Thoracic aorta (tissue), 2 donors: ENCODE measurements at regions not wholly inside any gene's neighbourhood (a gene's known extent, or its start where the extent isn't known, plus 50 kb on each side); places are given as distances from the start of the nearest gene placed in this dataset.

Experiments used
- ATAC-seq: fragments of 150-250 bp; one replicate; pipeline ENCODE4 v1.8.0; 2017; ENCODE audit warnings: low read depth; ENCODE audit not compliant: insufficient number of reproducible peaks, low FRiP score
- DNase-seq: peaks from one replicate; pipeline ENCODE4 v3.0.0-alpha.2; 2020; ENCODE audit warnings: low spot score
- H3K27ac ChIP-seq, 2 donors: fragments of 200-600 bp; sonication (generic); 1 replicate in 1 of 2; 2 replicates in 1 of 2; pipeline ENCODE4 v1.5.1; 2016; ENCODE audit warnings: mild to moderate bottlenecking in 2 of 2, moderate library complexity in 2 of 2
- H3K27me3 ChIP-seq: fragments of 200-600 bp; sonication (generic); replicated peaks from 2 replicates; pipeline ENCODE4 v1.6.0; 2016; ENCODE audit warnings: mild to moderate bottlenecking; ENCODE audit not compliant: insufficient read depth
- H3K36me3 ChIP-seq: fragments of 200-600 bp; sonication (generic); one replicate; pipeline ENCODE4 v1.5.1; 2016
- H3K4me1 ChIP-seq, 2 donors: fragments of 200-600 bp; sonication (generic); 1 replicate in 1 of 2; 2 replicates in 1 of 2; pipeline versions ENCODE4 v1.5.1 to v1.6.0; 2016; ENCODE audit warnings: low read depth in 2 of 2, mild to moderate bottlenecking in 1 of 2; ENCODE audit not compliant: control insufficient read depth in 1 of 2
- H3K4me3 ChIP-seq: fragments of 200-600 bp; sonication (generic); 2 replicates; pipeline ENCODE4 v1.5.1; 2016; ENCODE audit warnings: mild to moderate bottlenecking
- H3K9me3 ChIP-seq: fragments of 200-600 bp; sonication (generic); 2 replicates; pipeline ENCODE4 v1.5.1; 2016
- CTCF ChIP-seq: fragments of 200-600 bp; sonication (generic); IDR thresholded peaks from one replicate; pipeline ENCODE4 v1.5.1; 2019; ENCODE audit warnings: antibody characterized with exemption

- Histone ChIP-seq H3K9me3 (no peaks in the 10 kb centered on the region), H3K4me1 (no peaks in the 10 kb centered on the region), H3K27me3 (no peaks in the 10 kb centered on the region), H3K36me3 (no peaks in the 10 kb centered on the region), H3K4me3 (no peak overlapping the region), H3K27ac (no peak overlapping the region)
- no peak for DNase-seq
- TF ChIP-seq CTCF = no peak
- no peak for ATAC-seq
These were observed 208.7 kb downstream of the HLX start for GRCh38 chr1:221087919-221088318.

- DNase-seq (no peak), ATAC-seq (no peak)
- Histone ChIP-seq H3K4me3 (no peak overlapping the region), H3K36me3 (no peaks in the 10 kb centered on the region), H3K9me3 (no peaks in the 10 kb centered on the region), H3K27me3 (no peaks in the 10 kb centered on the region), H3K4me1 (no peaks in the 10 kb centered on the region), H3K27ac (no peak overlapping the region)
- no peak for TF ChIP-seq CTCF
These were observed 210.0 kb downstream of the HLX start for GRCh38 chr1:221089273-221089672.

GRCh38 chr1:221089803-221090202 is 210.6 kb downstream of the HLX start:
- Histone ChIP-seq H3K4me1 (no peaks in the 10 kb centered on the region), H3K27ac (no peak overlapping the region), H3K27me3 (no peaks in the 10 kb centered on the region), H3K9me3 (no peaks in the 10 kb centered on the region), H3K4me3 (no peak overlapping the region), H3K36me3 (no peaks in the 10 kb centered on the region)
- TF ChIP-seq CTCF = no peak
- no peak for DNase-seq
- no peak for ATAC-seq

- no peak for TF ChIP-seq CTCF
- Histone ChIP-seq H3K4me3 (no peak overlapping the region), H3K27me3 (no peaks in the 10 kb centered on the region), H3K27ac (no peak overlapping the region), H3K4me1 (no peaks in the 10 kb centered on the region), H3K36me3 (no peaks in the 10 kb centered on the region), H3K9me3 (no peaks in the 10 kb centered on the region)
- DNase-seq = no peak
- no peak for ATAC-seq
These were observed 214.9 kb downstream of the HLX start for GRCh38 chr1:221093903-221094791.

- no peaks in the 10 kb centered on the region for H3K9me3 ChIP-seq
- no peak for ATAC-seq
- no peaks in the 10 kb centered on the region for H3K27me3 ChIP-seq
- peaks cover 5% of the 10 kb centered on the region in 2 donors for H3K4me1 ChIP-seq
- no peaks in the 10 kb centered on the region for H3K36me3 ChIP-seq
- DNase-seq = no peak
- H3K27ac ChIP-seq = no peak overlapping the region
- TF ChIP-seq CTCF = no peak
- H3K4me3 ChIP-seq = no peak overlapping the region
These were observed 218.4 kb downstream of the HLX start for GRCh38 chr1:221097479-221098281.
